ENCODE measurements at regions not wholly inside any gene's neighbourhood (a gene's known extent, or its start where the extent isn't known, plus 50 kb on each side); places are given as distances from the start of the nearest gene placed in this dataset.

- TF ChIP-seq EZH2 (IDR thresholded peaks at IDR 0.05) (no peak), POLR2AphosphoS5 (IDR thresholded peaks at IDR 0.05; ENCODE audit: borderline replicate concordance, low read depth, low read length) (no peak), FOXP2 (optimal IDR thresholded peaks at IDR 0.05; ENCODE audit: control extremely low read depth, extremely low read length, insufficient read depth) (no peak)
Measured at GRCh38 chr2:138187221-138187620, 222.9 kb downstream of the HNMT start.

Data from SK-N-MC (cell line).